GM13977 (cell line): ENCODE measurements at regions not wholly inside any gene's neighbourhood (a gene's known extent, or its start where the extent isn't known, plus 50 kb on each side); places are given as distances from the start of the nearest gene placed in this dataset.

ENCODE experiments used
- DNase-seq: peaks from one replicate; pipeline ENCODE4 v3.0.0; 2012; ENCODE audit warnings: low spot score
- in situ Hi-C: fragments of 300-500 bp; cut with MboI; formaldehyde crosslinking; loops from one replicate; pipeline ENCODE4 v1.12.0; 2022; ENCODE audit warnings: low sequenced_read_pairs, low pct_unique_long_range_greater_than_20kb, mixed read lengths, inconsistent platforms; ENCODE audit not compliant: unreplicated experiment
- TF ChIP-seq, protein P1 (sequence below): IDR thresholded peaks from 2 replicates; pipeline ENCODE4 v1.5.1; 2012; ENCODE audit warnings: mild to moderate bottlenecking, control low read depth; ENCODE audit not compliant: insufficient read depth; ENCODE audit errors: extremely low read depth, missing control alignments

DNA sequence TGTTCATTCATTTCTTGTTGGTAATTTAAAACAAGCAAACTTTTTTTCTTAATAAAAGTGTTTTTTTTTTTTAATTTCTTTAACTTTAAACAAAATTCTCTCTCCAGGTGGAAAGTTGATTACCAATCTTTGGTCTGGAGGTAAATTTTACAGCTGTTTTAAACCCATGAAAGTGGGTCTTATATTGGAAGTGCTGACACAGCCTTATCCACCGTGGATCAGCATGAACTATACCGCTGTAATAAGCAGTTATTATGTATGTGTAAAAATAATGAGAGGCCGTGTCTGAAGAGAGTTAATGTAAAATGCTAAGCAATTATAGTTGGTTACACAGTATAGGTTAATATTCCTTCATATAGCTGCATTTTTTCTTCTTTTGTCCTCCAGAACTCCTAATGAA, 378.1 kb upstream of the ATP5MC3 start:
- in situ Hi-C loops = no loop called here
- no peak for DNase-seq
- TF ChIP-seq, protein P1, sequence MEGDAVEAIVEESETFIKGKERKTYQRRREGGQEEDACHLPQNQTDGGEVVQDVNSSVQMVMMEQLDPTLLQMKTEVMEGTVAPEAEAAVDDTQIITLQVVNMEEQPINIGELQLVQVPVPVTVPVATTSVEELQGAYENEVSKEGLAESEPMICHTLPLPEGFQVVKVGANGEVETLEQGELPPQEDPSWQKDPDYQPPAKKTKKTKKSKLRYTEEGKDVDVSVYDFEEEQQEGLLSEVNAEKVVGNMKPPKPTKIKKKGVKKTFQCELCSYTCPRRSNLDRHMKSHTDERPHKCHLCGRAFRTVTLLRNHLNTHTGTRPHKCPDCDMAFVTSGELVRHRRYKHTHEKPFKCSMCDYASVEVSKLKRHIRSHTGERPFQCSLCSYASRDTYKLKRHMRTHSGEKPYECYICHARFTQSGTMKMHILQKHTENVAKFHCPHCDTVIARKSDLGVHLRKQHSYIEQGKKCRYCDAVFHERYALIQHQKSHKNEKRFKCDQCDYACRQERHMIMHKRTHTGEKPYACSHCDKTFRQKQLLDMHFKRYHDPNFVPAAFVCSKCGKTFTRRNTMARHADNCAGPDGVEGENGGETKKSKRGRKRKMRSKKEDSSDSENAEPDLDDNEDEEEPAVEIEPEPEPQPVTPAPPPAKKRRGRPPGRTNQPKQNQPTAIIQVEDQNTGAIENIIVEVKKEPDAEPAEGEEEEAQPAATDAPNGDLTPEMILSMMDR = no peak

DNA sequence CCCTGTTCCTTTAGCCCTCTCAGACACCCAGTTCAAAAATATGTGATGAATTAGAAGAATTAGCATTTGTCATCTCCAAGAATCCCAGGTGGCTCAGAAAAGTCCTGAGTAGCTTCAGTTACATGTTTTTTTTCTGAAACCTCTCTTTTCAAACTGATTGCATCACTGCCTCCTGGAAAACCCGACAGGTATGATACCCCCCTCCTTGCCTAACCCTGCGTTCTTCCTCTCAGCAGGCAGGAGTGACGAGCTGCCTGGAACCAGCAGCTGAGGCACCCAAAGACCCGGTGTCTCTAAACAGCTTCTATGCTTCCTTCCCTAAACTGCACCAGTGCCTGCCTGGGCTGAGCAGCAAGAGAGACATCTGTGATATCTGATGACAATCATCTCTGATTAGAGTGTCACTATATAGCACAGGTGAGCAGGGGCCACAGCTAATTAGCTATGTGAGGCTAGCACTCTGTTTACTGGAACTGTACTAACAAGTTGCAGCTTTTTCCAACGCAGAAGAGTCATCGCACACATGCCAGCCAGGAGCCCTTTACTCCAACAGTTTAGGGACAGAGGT, 376.4 kb upstream of the ATP5MC3 start:
- DNase-seq = no peak
- in situ Hi-C loops = no loop called here
- TF ChIP-seq, protein P1 = no peak

DNA sequence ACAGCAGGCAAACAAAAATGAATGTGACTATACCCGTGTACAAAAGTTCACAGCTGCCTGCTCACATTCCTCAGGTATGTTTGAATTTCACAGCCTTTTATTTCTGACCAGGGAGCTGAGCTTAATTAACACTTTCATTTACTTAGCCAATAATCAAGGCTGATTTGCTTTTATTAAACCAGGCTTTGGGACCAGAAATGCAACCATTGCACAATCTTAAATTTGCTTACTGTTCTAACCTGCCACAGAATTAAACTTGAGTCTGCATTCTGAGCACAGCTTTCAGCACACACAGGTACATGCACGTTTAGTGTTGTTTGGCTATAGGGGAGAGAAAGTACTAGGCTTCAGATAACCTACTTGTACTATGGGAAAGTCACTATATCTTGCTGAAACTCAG, 372.4 kb upstream of the ATP5MC3 start:
- TF ChIP-seq, protein P1 = no peak
- DNase-seq = no peak
- in situ Hi-C loops = no loop called here

DNA sequence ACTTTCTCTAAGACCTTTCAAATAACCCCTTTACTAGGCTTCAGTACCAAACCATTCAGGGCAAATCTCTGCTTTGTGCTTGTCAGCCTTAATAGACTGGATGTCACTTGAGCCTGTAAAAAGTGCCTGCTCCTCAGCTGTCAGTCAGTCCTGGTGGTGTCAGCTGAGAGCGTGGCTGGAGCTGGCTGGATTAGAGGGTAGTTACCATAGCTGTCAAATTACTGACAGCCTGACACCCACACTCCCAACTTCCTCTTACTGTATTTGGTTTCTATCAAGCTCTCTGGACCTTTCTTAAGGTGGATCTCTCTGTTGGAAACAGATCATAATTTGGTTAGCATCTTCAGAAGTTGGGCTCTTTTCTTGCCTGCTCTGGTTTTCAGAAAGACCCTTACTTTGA, 371.4 kb upstream of the ATP5MC3 start:
- DNase-seq = no peak
- in situ Hi-C loops = no loop called here
- TF ChIP-seq, protein P1 = no peak

DNA sequence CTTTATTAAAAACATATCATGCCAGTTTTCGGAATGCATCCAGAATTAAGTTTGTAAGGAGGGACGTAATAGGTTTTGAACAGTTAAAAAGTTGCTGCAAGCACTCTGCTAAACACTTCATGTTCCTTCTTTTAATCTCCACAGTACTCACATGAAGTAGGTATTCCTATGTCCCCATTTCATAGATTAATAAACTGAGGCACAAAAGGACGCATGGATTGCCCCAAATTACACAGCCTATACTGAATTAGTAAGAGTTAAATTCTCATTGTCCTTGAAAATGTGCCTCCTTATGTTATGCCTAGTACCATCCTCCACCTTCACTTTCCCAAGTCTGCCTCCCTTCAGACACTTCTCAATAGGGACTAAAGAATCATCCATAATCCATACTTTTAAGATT, 358.9 kb upstream of the ATP5MC3 start:
- no peak for DNase-seq
- TF ChIP-seq, protein P1 = no peak
- in situ Hi-C loops = no loop called here

DNA sequence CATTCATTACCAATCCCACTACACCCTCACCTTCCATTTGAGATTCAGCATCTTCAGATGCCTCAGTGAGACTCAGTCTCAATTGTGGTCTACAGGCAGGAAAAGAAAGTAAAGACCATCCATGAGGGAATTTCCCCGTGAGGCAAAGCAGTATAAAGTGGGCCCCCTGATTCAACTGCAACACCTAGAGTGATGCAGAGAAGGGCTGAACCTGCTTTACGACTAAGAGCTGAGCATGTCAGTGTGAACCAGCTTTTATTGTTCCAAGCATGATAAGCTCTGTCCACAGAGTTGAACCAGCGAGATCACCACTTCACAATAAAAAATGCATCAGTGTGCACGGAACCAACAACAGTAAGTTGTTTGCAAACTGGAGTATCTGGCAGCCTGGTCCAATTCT, 357.6 kb upstream of the ATP5MC3 start:
- TF ChIP-seq, protein P1 = no peak
- DNase-seq = no peak
- in situ Hi-C loops = no loop called here

DNA sequence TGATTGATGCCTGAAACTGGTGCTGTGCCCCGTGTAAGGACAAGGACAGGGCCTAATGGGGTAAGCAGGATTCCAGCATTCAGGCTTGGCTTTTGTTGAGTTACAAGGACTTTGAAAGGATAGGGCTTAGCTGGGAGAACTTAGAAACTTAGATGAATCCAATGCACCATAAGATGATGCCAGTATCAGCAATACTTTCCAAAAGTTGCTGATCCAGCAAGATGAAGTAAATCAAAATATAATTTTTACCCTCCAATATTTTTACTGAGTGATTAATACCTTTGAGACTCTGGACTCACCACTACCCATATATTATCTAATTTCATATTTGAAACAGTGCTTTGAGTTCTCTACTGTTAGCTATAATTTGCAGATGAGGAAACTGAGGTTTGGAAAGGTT, 354.5 kb upstream of the ATP5MC3 start:
- DNase-seq = no peak
- TF ChIP-seq, protein P1 = no peak
- in situ Hi-C loops = no loop called here
